HG03280 (cell line): ENCODE measurements at regions not wholly inside any gene's neighbourhood (a gene's known extent, or its start where the extent isn't known, plus 50 kb on each side); places are given as distances from the start of the nearest gene placed in this dataset.
"Not testable (repeated sequence)": the region's sequence is repeated elsewhere in the genome, so short reads cannot be mapped to it uniquely, and the experiment has no call there.

ENCODE experiments used
- ATAC-seq: cut with Tn5 transposase; IDR thresholded peaks from one replicate; pipeline ENCODE4 v1.9.1; 2021; ENCODE audit warnings: mild to moderate bottlenecking, moderate library complexity; ENCODE audit not compliant: unreplicated experiment

- ATAC-seq = no peak
Observed at GRCh38 chr1:118304722-118305359, 119.8 kb upstream of the SPAG17 start.

GRCh38 chr1:118303534-118303933 lies 118.5 kb upstream of the SPAG17 start:
- no peak for ATAC-seq

- ATAC-seq = no peak
Observed at GRCh38 chr1:118303064-118303463, 118.0 kb upstream of the SPAG17 start.

- ATAC-seq = no peak
Observed at GRCh38 chr1:118302145-118302544, 117.1 kb upstream of the SPAG17 start.

- no peak for ATAC-seq
Observed at GRCh38 chr1:118300808-118301207, 115.8 kb upstream of the SPAG17 start.

- no peak for ATAC-seq
Observed at GRCh38 chr1:118298397-118298796, 113.4 kb upstream of the SPAG17 start.

- ATAC-seq = no peak
Observed at GRCh38 chr1:118297521-118297920, 112.5 kb upstream of the SPAG17 start.

GRCh38 chr1:118294875-118295642 lies 110.0 kb upstream of the SPAG17 start:
- ATAC-seq = no peak

- ATAC-seq = no peak
Observed at GRCh38 chr1:118291661-118292060, 106.6 kb upstream of the SPAG17 start.

- ATAC-seq = no peak
Observed at GRCh38 chr1:118290571-118290970, 105.5 kb upstream of the SPAG17 start.

GRCh38 chr1:118290046-118290445 lies 105.0 kb upstream of the SPAG17 start:
- ATAC-seq = no peak

GRCh38 chr1:118280656-118281055 lies 95.6 kb upstream of the SPAG17 start:
- not testable (repeated sequence) for ATAC-seq

GRCh38 chr1:118275472-118276115 lies 90.6 kb upstream of the SPAG17 start:
- ATAC-seq = no peak

- ATAC-seq = no peak
Observed at GRCh38 chr1:118272884-118273283, 87.9 kb upstream of the SPAG17 start.

GRCh38 chr1:118271883-118272282 lies 86.9 kb upstream of the SPAG17 start:
- ATAC-seq = no peak

GRCh38 chr1:118269598-118269997 lies 84.6 kb upstream of the SPAG17 start:
- no peak for ATAC-seq

- no peak for ATAC-seq
Observed at GRCh38 chr1:118266436-118266835, 81.4 kb upstream of the SPAG17 start.

- no peak for ATAC-seq
Observed at GRCh38 chr1:118264343-118264742, 79.3 kb upstream of the SPAG17 start.

- no peak for ATAC-seq
Observed at GRCh38 chr1:118262865-118263264, 77.8 kb upstream of the SPAG17 start.

GRCh38 chr1:118258975-118259374 lies 73.9 kb upstream of the SPAG17 start:
- no peak for ATAC-seq

- no peak for ATAC-seq
Observed at GRCh38 chr1:118257946-118258345, 72.9 kb upstream of the SPAG17 start.
